K562 (cell line): ENCODE measurements at regions not wholly inside any gene's neighbourhood (a gene's known extent, or its start where the extent isn't known, plus 50 kb on each side); places are given as distances from the start of the nearest gene placed in this dataset.

Experiments used
- BRD9 ChIP-seq: fragments of 450-650 bp; IDR thresholded peaks from 2 replicates; pipeline ENCODE4 v1.6.1; 2018; ENCODE audit warnings: low read depth; ENCODE audit not compliant: partially characterized antibody
- CHD1 ChIP-seq: fragments of 200-600 bp; sonication (generic); IDR thresholded peaks from one replicate; pipeline ENCODE4 v1.6.1; 2012; ENCODE audit warnings: mild to moderate bottlenecking, moderate library complexity, low read length, inconsistent platforms
- FOXJ3 ChIP-seq: sonication (generic); formaldehyde crosslinking; IDR thresholded peaks from 2 replicates; pipeline ENCODE4 v1.4.0; 2020; ENCODE audit warnings: mild to moderate bottlenecking, missing genetic modification reagents
- GATA2 ChIP-seq: sonication (generic); formaldehyde crosslinking; IDR thresholded peaks from 2 replicates; pipeline ENCODE4 v1.4.0; 2020; ENCODE audit warnings: mild to moderate bottlenecking, missing genetic modification reagents
- GTF2F1 ChIP-seq: IDR thresholded peaks from 2 replicates; pipeline ENCODE4 v1.6.1; 2011; ENCODE audit warnings: low read depth, low read length, improper control_type of control experiment
- KLF1 ChIP-seq: fragments of 450-650 bp; IDR thresholded peaks from 2 replicates; pipeline ENCODE4 v1.6.1; 2016; ENCODE audit warnings: missing genetic modification characterization, missing compliant biosample characterization
- MAFK ChIP-seq: IDR thresholded peaks from 2 replicates; pipeline ENCODE4 v1.6.1; 2011; ENCODE audit warnings: low read length, improper control_type of control experiment
- SMAD3 ChIP-seq: fragments of 450-650 bp; formaldehyde crosslinking; conservative IDR thresholded peaks from 2 replicates; pipeline ENCODE4 v1.4.0; 2020; ENCODE audit warnings: mild to moderate bottlenecking
- TAF1 ChIP-seq: IDR thresholded peaks from 2 replicates; pipeline ENCODE4 v1.6.1; 2011; ENCODE audit warnings: mild to moderate bottlenecking, low read length, moderate library complexity; ENCODE audit not compliant: insufficient read depth, control insufficient read depth, severe bottlenecking; ENCODE audit errors: extremely low read depth
- ZBTB8A ChIP-seq: fragments of 450-650 bp; IDR thresholded peaks from 2 replicates; pipeline ENCODE4 v1.6.1; 2018; ENCODE audit warnings: mild to moderate bottlenecking, moderate library complexity; ENCODE audit not compliant: partially characterized antibody
- TF ChIP-seq, protein P1 (sequence below): fragments of 250-450 bp; sonication (Bioruptor Pico); IDR thresholded peaks from 2 replicates; pipeline ENCODE4 v1.5.1; 2021; ENCODE audit warnings: mild to moderate bottlenecking
- TF ChIP-seq, protein P2 (sequence below), 3 experiments: IDR thresholded peaks in 2 of 3; conservative IDR thresholded peaks in 1 of 3; 2 replicates each; pipeline ENCODE4 v1.5.1; 2011 to 2012; ENCODE audit warnings: low read length in 3 of 3, mild to moderate bottlenecking in 3 of 3, control low read depth in 2 of 3, improper control_type of control experiment in 1 of 3, inconsistent platforms in 1 of 3, low read depth in 1 of 3, mixed read lengths in 1 of 3, moderate library complexity in 1 of 3; ENCODE audit not compliant: insufficient read depth in 2 of 3
- TF ChIP-seq, protein P3 (sequence below): sonication (generic); formaldehyde crosslinking; IDR thresholded peaks from 2 replicates; pipeline ENCODE4 v1.8.1; 2023; ENCODE audit warnings: mild to moderate bottlenecking, missing genetic modification reagents

DNA sequence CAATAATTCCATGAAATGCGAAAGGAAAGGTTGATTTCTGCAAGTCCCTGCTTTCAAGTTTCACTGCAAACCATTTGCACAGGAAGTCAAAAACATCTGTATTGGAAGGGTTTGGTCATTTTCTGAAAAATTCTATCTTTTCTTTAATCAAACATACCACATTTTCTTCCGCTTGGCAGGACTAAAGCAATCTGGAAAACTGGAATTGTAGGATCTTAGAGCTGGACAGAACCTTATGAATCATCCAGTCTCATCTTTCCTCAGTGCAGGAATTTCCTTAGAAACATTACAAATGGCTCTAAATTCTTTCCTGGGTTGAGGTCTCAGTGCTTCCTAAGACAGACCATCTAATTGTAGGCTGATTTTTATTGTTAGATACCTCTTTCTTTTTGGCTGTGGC is 111.5 kb upstream of the ELAC2 start:
- TF ChIP-seq GTF2F1 (no peak), MAFK (no peak), FOXJ3 (CRISPR knock-in tag) (no peak), SMAD3 (no peak), KLF1 (tag) (no peak), CHD1 (no peak), TAF1 (no peak), BRD9 (no peak), GATA2 (CRISPR knock-in tag) (no peak), ZBTB8A (no peak)
- TF ChIP-seq, protein P1, sequence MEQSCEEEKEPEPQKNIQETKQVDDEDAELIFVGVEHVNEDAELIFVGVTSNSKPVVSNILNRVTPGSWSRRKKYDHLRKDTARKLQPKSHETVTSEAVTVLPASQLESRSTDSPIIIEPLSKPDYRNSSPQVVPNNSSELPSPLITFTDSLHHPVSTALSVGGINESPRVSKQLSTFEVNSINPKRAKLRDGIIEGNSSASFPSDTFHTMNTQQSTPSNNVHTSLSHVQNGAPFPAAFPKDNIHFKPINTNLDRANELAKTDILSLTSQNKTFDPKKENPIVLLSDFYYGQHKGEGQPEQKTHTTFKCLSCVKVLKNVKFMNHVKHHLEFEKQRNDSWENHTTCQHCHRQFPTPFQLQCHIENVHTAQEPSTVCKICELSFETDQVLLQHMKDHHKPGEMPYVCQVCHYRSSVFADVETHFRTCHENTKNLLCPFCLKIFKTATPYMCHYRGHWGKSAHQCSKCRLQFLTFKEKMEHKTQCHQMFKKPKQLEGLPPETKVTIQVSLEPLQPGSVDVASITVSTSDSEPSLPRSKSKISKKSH: no peak
- TF ChIP-seq, protein P2, sequence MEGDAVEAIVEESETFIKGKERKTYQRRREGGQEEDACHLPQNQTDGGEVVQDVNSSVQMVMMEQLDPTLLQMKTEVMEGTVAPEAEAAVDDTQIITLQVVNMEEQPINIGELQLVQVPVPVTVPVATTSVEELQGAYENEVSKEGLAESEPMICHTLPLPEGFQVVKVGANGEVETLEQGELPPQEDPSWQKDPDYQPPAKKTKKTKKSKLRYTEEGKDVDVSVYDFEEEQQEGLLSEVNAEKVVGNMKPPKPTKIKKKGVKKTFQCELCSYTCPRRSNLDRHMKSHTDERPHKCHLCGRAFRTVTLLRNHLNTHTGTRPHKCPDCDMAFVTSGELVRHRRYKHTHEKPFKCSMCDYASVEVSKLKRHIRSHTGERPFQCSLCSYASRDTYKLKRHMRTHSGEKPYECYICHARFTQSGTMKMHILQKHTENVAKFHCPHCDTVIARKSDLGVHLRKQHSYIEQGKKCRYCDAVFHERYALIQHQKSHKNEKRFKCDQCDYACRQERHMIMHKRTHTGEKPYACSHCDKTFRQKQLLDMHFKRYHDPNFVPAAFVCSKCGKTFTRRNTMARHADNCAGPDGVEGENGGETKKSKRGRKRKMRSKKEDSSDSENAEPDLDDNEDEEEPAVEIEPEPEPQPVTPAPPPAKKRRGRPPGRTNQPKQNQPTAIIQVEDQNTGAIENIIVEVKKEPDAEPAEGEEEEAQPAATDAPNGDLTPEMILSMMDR (IDR thresholded peaks at IDR 0.05 in 2 of 3, conservative IDR thresholded peaks at IDR 0.05 in 1 of 3; ENCODE audit: insufficient read depth in 2 of 3, low read depth in 1 of 3, low read length in 3 of 3): no peak
- TF ChIP-seq, protein P3, sequence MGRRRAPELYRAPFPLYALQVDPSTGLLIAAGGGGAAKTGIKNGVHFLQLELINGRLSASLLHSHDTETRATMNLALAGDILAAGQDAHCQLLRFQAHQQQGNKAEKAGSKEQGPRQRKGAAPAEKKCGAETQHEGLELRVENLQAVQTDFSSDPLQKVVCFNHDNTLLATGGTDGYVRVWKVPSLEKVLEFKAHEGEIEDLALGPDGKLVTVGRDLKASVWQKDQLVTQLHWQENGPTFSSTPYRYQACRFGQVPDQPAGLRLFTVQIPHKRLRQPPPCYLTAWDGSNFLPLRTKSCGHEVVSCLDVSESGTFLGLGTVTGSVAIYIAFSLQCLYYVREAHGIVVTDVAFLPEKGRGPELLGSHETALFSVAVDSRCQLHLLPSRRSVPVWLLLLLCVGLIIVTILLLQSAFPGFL: no peak
